ENCODE measurements at regions not wholly inside any gene's neighbourhood (a gene's known extent, or its start where the extent isn't known, plus 50 kb on each side); places are given as distances from the start of the nearest gene placed in this dataset.

DNA sequence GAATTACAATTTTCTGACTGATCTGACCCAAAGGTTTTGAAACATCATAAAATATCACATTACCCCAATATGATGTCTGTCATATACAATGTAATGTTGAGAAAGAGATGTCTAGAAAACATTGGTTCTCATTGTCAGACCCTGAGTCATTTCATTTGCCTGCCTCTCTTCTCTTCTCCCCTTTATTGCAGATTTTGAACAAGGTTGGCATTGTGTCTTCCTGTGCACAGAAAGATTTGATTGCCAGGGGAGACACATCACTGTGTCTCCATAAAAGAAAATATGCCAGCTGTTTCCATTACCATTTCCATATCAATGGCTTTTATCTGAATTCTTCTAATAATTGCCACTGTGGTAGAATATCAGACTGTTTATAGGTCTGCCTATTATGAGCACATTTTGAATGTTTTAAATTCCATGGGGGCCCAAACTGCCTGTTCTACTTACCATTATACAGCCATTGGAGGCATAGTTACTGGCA lies 65.6 kb downstream of the IFI44 start:
- peak; percentile 18 for DNase-seq (ENCODE audit: low read depth)

DNA sequence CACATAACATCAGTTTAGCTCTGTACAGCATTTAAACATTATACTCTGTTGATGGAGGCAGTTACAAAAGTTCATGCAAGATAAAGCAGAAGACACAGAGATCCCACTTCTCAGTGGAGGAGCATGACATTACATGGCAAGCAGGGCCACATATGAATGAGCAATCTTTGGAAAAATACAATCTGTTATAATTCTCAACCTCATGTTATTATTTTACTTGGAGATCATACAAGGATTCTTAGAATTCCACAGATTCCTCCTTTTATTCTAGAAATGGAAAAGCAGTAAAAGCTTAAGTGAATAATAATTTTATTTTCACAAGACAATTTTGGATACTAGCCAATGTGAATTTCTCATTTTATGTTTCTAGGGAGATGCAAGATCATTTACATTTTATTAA lies 66.6 kb downstream of the IFI44 start:
- peak overlapping the region; percentile 0 for H3K27ac Mint-ChIP-seq (ENCODE audit: unreplicated experiment)
- Histone ChIP-seq H2AFZ (ENCODE audit: low read depth, low read length) (no peak overlapping the region), H3K9ac (ENCODE audit: low read length) (peak overlapping the region; percentile 5), H3K36me3 (ENCODE audit: insufficient read depth, low read length) (no peaks in the 10 kb centered on the region), H3K4me1 (ENCODE audit: insufficient read depth, low read length) (peaks cover 15% of the 10 kb centered on the region), H3K9me3 (ENCODE audit: insufficient read depth, low read depth, low read length) (no peaks in the 10 kb centered on the region), H4K20me1 (ENCODE audit: insufficient read depth, low read length) (no peaks in the 10 kb centered on the region), H3K79me2 (ENCODE audit: insufficient read depth, low read length) (no peaks in the 10 kb centered on the region), H3K4me2 (ENCODE audit: low read length) (peak overlapping the region; percentile 12), H3K27me3 (ENCODE audit: insufficient read depth, low read length) (no peaks in the 10 kb centered on the region), H3K4me3 (ENCODE audit: insufficient read depth, low read depth, low read length) (no peak overlapping the region), H3K27ac (ENCODE audit: low read depth, low read length) (peak overlapping the region; percentile 43)
- peaks cover 38% of the 10 kb centered on the region for H3K4me1 Mint-ChIP-seq (ENCODE audit: low read depth, unreplicated experiment)
- no peaks in the 10 kb centered on the region for H3K27me3 Mint-ChIP-seq (ENCODE audit: low read depth, unreplicated experiment)
- TF ChIP-seq EZH2 (IDR thresholded peaks at IDR 0.05; ENCODE audit: insufficient read depth, low read length) = no peak
- TF ChIP-seq, protein P1, sequence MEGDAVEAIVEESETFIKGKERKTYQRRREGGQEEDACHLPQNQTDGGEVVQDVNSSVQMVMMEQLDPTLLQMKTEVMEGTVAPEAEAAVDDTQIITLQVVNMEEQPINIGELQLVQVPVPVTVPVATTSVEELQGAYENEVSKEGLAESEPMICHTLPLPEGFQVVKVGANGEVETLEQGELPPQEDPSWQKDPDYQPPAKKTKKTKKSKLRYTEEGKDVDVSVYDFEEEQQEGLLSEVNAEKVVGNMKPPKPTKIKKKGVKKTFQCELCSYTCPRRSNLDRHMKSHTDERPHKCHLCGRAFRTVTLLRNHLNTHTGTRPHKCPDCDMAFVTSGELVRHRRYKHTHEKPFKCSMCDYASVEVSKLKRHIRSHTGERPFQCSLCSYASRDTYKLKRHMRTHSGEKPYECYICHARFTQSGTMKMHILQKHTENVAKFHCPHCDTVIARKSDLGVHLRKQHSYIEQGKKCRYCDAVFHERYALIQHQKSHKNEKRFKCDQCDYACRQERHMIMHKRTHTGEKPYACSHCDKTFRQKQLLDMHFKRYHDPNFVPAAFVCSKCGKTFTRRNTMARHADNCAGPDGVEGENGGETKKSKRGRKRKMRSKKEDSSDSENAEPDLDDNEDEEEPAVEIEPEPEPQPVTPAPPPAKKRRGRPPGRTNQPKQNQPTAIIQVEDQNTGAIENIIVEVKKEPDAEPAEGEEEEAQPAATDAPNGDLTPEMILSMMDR (IDR thresholded peaks at IDR 0.05; ENCODE audit: insufficient read depth, low read depth, low read length) = no peak
- H3K36me3 Mint-ChIP-seq (ENCODE audit: low read depth, unreplicated experiment) = no peaks in the 10 kb centered on the region
- H3K9me3 Mint-ChIP-seq (ENCODE audit: unreplicated experiment) = peaks cover 2% of the 10 kb centered on the region
- DNase-seq (ENCODE audit: low read depth) (peak; percentile 48), FAIRE-seq (peak; percentile 32)
- no peak overlapping the region for H3K4me3 Mint-ChIP-seq (ENCODE audit: unreplicated experiment)

More for the DNA sequence above, 65.6 kb downstream of the IFI44 start:
- Mint-ChIP-seq H3K4me1 (ENCODE audit: low read depth, unreplicated experiment) (peaks cover 38% of the 10 kb centered on the region), H3K36me3 (ENCODE audit: low read depth, unreplicated experiment) (no peaks in the 10 kb centered on the region), H3K9me3 (ENCODE audit: unreplicated experiment) (no peaks in the 10 kb centered on the region), H3K27ac (ENCODE audit: unreplicated experiment) (peak overlapping the region; percentile 83), H3K27me3 (ENCODE audit: low read depth, unreplicated experiment) (no peaks in the 10 kb centered on the region), H3K4me3 (ENCODE audit: unreplicated experiment) (no peak overlapping the region)
- peak; percentile 69 for FAIRE-seq
- H3K36me3 ChIP-seq (ENCODE audit: insufficient read depth, low read length) = no peaks in the 10 kb centered on the region
- no peak overlapping the region for H3K4me3 ChIP-seq (ENCODE audit: insufficient read depth, low read depth, low read length)
- H3K79me2 ChIP-seq (ENCODE audit: insufficient read depth, low read length) = no peaks in the 10 kb centered on the region
- no peak for TF ChIP-seq EZH2 (IDR thresholded peaks at IDR 0.05; ENCODE audit: insufficient read depth, low read length)
- TF ChIP-seq, protein P1 (IDR thresholded peaks at IDR 0.05; ENCODE audit: insufficient read depth, low read depth, low read length) = no peak
- no peaks in the 10 kb centered on the region for H3K9me3 ChIP-seq (ENCODE audit: insufficient read depth, low read depth, low read length)
- peaks cover 15% of the 10 kb centered on the region for H3K4me1 ChIP-seq (ENCODE audit: insufficient read depth, low read length)
- H4K20me1 ChIP-seq (ENCODE audit: insufficient read depth, low read length) = no peaks in the 10 kb centered on the region
- H3K27ac ChIP-seq (ENCODE audit: low read depth, low read length) = peak overlapping the region; percentile 43
- H3K9ac ChIP-seq (ENCODE audit: low read length) = no peak overlapping the region
- peak overlapping the region; percentile 4 for H3K4me2 ChIP-seq (ENCODE audit: low read length)
- H3K27me3 ChIP-seq (ENCODE audit: insufficient read depth, low read length) = no peaks in the 10 kb centered on the region
- H2AFZ ChIP-seq (ENCODE audit: low read depth, low read length) = no peak overlapping the region

DNA sequence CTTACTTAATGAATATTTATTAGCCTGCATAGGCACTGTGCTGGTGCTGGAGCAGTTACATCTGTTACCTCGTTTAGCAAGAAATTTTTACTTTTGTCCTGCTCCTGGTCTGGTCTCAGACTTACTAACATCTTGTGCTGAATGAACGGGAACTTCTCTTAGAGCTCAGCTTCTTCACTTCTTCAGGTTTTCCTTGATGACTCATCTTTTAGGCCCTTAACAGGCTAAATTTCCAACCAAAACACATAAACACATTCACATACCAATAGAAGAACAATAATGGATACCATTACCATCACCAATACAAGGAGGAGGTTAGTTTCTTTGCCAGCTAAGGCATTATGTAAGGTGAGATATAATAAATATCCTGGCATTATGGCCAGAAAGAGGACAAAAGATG lies 68.9 kb downstream of the IFI44 start:
- no peak overlapping the region for H3K4me2 ChIP-seq (ENCODE audit: low read length)
- Mint-ChIP-seq H3K4me3 (ENCODE audit: unreplicated experiment) (no peak overlapping the region), H3K36me3 (ENCODE audit: low read depth, unreplicated experiment) (no peaks in the 10 kb centered on the region), H3K9me3 (ENCODE audit: unreplicated experiment) (peaks cover 2% of the 10 kb centered on the region), H3K27ac (ENCODE audit: unreplicated experiment) (peak overlapping the region; percentile 43), H3K27me3 (ENCODE audit: low read depth, unreplicated experiment) (no peaks in the 10 kb centered on the region), H3K4me1 (ENCODE audit: low read depth, unreplicated experiment) (peaks cover 43% of the 10 kb centered on the region)
- no peaks in the 10 kb centered on the region for H4K20me1 ChIP-seq (ENCODE audit: insufficient read depth, low read length)
- FAIRE-seq (peak; percentile 60), DNase-seq (ENCODE audit: low read depth) (peak; percentile 53)
- peak overlapping the region; percentile 31 for H2AFZ ChIP-seq (ENCODE audit: low read depth, low read length)
- H3K27ac ChIP-seq (ENCODE audit: low read depth, low read length) = no peak overlapping the region
- H3K4me1 ChIP-seq (ENCODE audit: insufficient read depth, low read length) = peaks cover 15% of the 10 kb centered on the region
- H3K27me3 ChIP-seq (ENCODE audit: insufficient read depth, low read length) = no peaks in the 10 kb centered on the region
- no peaks in the 10 kb centered on the region for H3K79me2 ChIP-seq (ENCODE audit: insufficient read depth, low read length)
- H3K9me3 ChIP-seq (ENCODE audit: insufficient read depth, low read depth, low read length) = no peaks in the 10 kb centered on the region
- TF ChIP-seq, protein P1 (IDR thresholded peaks at IDR 0.05; ENCODE audit: insufficient read depth, low read depth, low read length) = no peak
- no peak for TF ChIP-seq EZH2 (IDR thresholded peaks at IDR 0.05; ENCODE audit: insufficient read depth, low read length)
- H3K9ac ChIP-seq (ENCODE audit: low read length) = no peak overlapping the region
- no peak overlapping the region for H3K4me3 ChIP-seq (ENCODE audit: insufficient read depth, low read depth, low read length)
- H3K36me3 ChIP-seq (ENCODE audit: insufficient read depth, low read length) = no peaks in the 10 kb centered on the region

All from astrocyte (in vitro differentiated cells and primary cell).